ENCODE measurements at regions not wholly inside any gene's neighbourhood (a gene's known extent, or its start where the extent isn't known, plus 50 kb on each side); places are given as distances from the start of the nearest gene placed in this dataset.
"Not testable (repeated sequence)": the region's sequence is repeated elsewhere in the genome, so short reads cannot be mapped to it uniquely, and the experiment has no call there.

- no peak for DNase-seq
Observed at GRCh38 chr2:13779996-13780395, 852.5 kb upstream of the LRATD1 start.

- no peak for DNase-seq
Observed at GRCh38 chr2:13791019-13791547, 841.4 kb upstream of the LRATD1 start.

GRCh38 chr2:13806539-13806938, 826.0 kb upstream of the LRATD1 start:
- DNase-seq, result no peak

GRCh38 chr2:13813236-13813635, 819.3 kb upstream of the LRATD1 start:
- no peak for DNase-seq

- DNase-seq, result no peak
Observed at GRCh38 chr2:13818002-13818401, 814.5 kb upstream of the LRATD1 start.

GRCh38 chr2:13819896-13820295, 812.6 kb upstream of the LRATD1 start:
- no peak for DNase-seq

GRCh38 chr2:13821255-13821880, 811.1 kb upstream of the LRATD1 start:
- DNase-seq, result no peak

- no peak for DNase-seq
Observed at GRCh38 chr2:13822365-13822764, 810.2 kb upstream of the LRATD1 start.

GRCh38 chr2:13826314-13826853, 806.1 kb upstream of the LRATD1 start:
- no peak for DNase-seq

GRCh38 chr2:13858626-13859025, 773.9 kb upstream of the LRATD1 start:
- no peak for DNase-seq

- DNase-seq, result not testable (repeated sequence)
Observed at GRCh38 chr2:13868275-13868674, 764.2 kb upstream of the LRATD1 start.

GRCh38 chr2:13876491-13877037, 756.0 kb upstream of the LRATD1 start:
- no peak for DNase-seq

- DNase-seq, result no peak
Observed at GRCh38 chr2:13877571-13877970, 754.9 kb upstream of the LRATD1 start.

- DNase-seq, result no peak
Observed at GRCh38 chr2:13884291-13884976, 748.1 kb upstream of the LRATD1 start.

GRCh38 chr2:13901526-13901925, 731.0 kb upstream of the LRATD1 start:
- no peak for DNase-seq

GRCh38 chr2:13905831-13906230, 726.7 kb upstream of the LRATD1 start:
- DNase-seq, result no peak

- DNase-seq, result no peak
Observed at GRCh38 chr2:13916066-13916465, 716.5 kb upstream of the LRATD1 start.

GRCh38 chr2:13917958-13918357, 714.6 kb upstream of the LRATD1 start:
- no peak for DNase-seq

GRCh38 chr2:13919981-13920382, 712.5 kb upstream of the LRATD1 start:
- DNase-seq, result no peak

- no peak for DNase-seq
Observed at GRCh38 chr2:13921245-13921644, 711.3 kb upstream of the LRATD1 start.

- DNase-seq, result no peak
Observed at GRCh38 chr2:13923823-13924222, 708.7 kb upstream of the LRATD1 start.

GRCh38 chr2:13942111-13942510, 690.4 kb upstream of the LRATD1 start:
- DNase-seq, result no peak

GRCh38 chr2:13950761-13951160, 681.8 kb upstream of the LRATD1 start:
- DNase-seq, result no peak

- no peak for DNase-seq
Observed at GRCh38 chr2:13968811-13969210, 663.7 kb upstream of the LRATD1 start.
